GM23338 (cell line): ENCODE measurements at regions not wholly inside any gene's neighbourhood (a gene's known extent, or its start where the extent isn't known, plus 50 kb on each side); places are given as distances from the start of the nearest gene placed in this dataset.

ENCODE experiments used
- ATAC-seq: fragments of 200-7000 bp; cut with Tn5 transposase; 3 replicates; pipeline ENCODE4 v1.9.1; 2020
- DNase-seq: peaks from one replicate; pipeline ENCODE4 v3.0.0-alpha.2; 2015; ENCODE audit warnings: low spot score
- H2AFZ ChIP-seq: fragments of 200-600 bp; sonication (generic); 2 replicates; pipeline ENCODE4 v1.8.0; 2016; ENCODE audit warnings: antibody characterized with exemption, mild to moderate bottlenecking, moderate library complexity
- H3F3A ChIP-seq: fragments of 200-600 bp; sonication (generic); replicated peaks from 2 replicates; pipeline ENCODE4 v1.8.0; 2017; ENCODE audit warnings: antibody characterized with exemption, mixed run types, low read depth
- H3K27ac ChIP-seq: fragments of 200-600 bp; sonication (generic); 2 replicates; pipeline ENCODE4 v1.6.1; 2016; ENCODE audit warnings: low read depth
- H3K27me3 ChIP-seq: fragments of 200-600 bp; sonication (generic); 2 replicates; pipeline ENCODE4 v1.8.0; 2016; ENCODE audit warnings: mild to moderate bottlenecking, mixed run types, moderate library complexity; ENCODE audit not compliant: insufficient read depth
- H3K36me3 ChIP-seq: fragments of 200-600 bp; sonication (generic); 2 replicates; pipeline ENCODE4 v1.8.0; 2016; ENCODE audit warnings: mild to moderate bottlenecking; ENCODE audit not compliant: insufficient read depth
- H3K4me1 ChIP-seq: fragments of 200-600 bp; sonication (generic); 2 replicates; pipeline ENCODE4 v1.8.0; 2016; ENCODE audit warnings: mild to moderate bottlenecking, moderate library complexity; ENCODE audit not compliant: insufficient read depth
- H3K4me2 ChIP-seq: fragments of 200-600 bp; sonication (generic); 2 replicates; pipeline ENCODE4 v1.7.1; 2017; ENCODE audit warnings: mixed run types
- H3K4me3 ChIP-seq: fragments of 200-600 bp; sonication (generic); 2 replicates; pipeline ENCODE4 v1.6.1; 2016; ENCODE audit warnings: mixed run types
- H3K79me2 ChIP-seq: fragments of 200-600 bp; sonication (generic); replicated peaks from 2 replicates; pipeline ENCODE4 v1.8.0; 2017; ENCODE audit warnings: mild to moderate bottlenecking; ENCODE audit not compliant: insufficient read depth
- H3K9me2 ChIP-seq: fragments of 200-600 bp; sonication (generic); 2 replicates; pipeline ENCODE4 v1.8.0; 2017; ENCODE audit not compliant: insufficient read depth
- H4K20me1 ChIP-seq: fragments of 200-600 bp; sonication (generic); replicated peaks from 2 replicates; pipeline ENCODE4 v1.8.0; 2017; ENCODE audit warnings: mild to moderate bottlenecking; ENCODE audit not compliant: insufficient read depth
- H3K27ac Mint-ChIP-seq: 2 replicates; pipeline ENCODE4 v1.8.0; 2020; ENCODE audit warnings: inconsistent platforms, mild to moderate bottlenecking, moderate library complexity, mixed read lengths
- H3K27me3 Mint-ChIP-seq: 3 replicates; pipeline ENCODE4 v1.8.0; 2022; ENCODE audit warnings: low read depth, mild to moderate bottlenecking, moderate library complexity, mixed read lengths, inconsistent platforms; ENCODE audit not compliant: insufficient read depth, poor library complexity
- H3K36me3 Mint-ChIP-seq: 3 replicates; pipeline ENCODE4 v1.8.0; 2021; ENCODE audit warnings: low read depth, mild to moderate bottlenecking, inconsistent platforms, moderate library complexity, mixed read lengths
- H3K4me1 Mint-ChIP-seq: 3 replicates; pipeline ENCODE4 v1.8.0; 2020; ENCODE audit warnings: mild to moderate bottlenecking, inconsistent platforms, mixed read lengths
- H3K4me3 Mint-ChIP-seq: 3 replicates; pipeline ENCODE4 v1.8.0; 2021; ENCODE audit warnings: moderate library complexity, mild to moderate bottlenecking, inconsistent platforms, mixed read lengths
- H3K9me3 Mint-ChIP-seq: 3 replicates; pipeline ENCODE4 v1.8.0; 2020; ENCODE audit warnings: moderate library complexity, mild to moderate bottlenecking, inconsistent platforms, mixed read lengths
- CREB1 ChIP-seq: fragments of 250-450 bp; sonication (Bioruptor Pico); IDR thresholded peaks from 2 replicates; pipeline ENCODE4 v1.5.0; 2020; ENCODE audit warnings: low read depth, mild to moderate bottlenecking, moderate library complexity
- CTCF ChIP-seq, 2 experiments: fragments of 200-600 bp in 1 of 2; sonication (generic) in 1 of 2; conservative IDR thresholded peaks; 2 replicates each; pipeline versions ENCODE4 v1.5.1 to v1.6.1; 2016 to 2017; ENCODE audit warnings: antibody characterized with exemption in 2 of 2, low read depth in 2 of 2, mild to moderate bottlenecking in 2 of 2, moderate library complexity in 1 of 2
- ETS1 ChIP-seq: IDR thresholded peaks from 2 replicates; pipeline ENCODE4 v1.6.1; 2016; ENCODE audit warnings: antibody characterized with exemption
- EZH2 ChIP-seq: fragments of 200-600 bp; sonication (generic); IDR thresholded peaks from one replicate; pipeline ENCODE4 v1.8.0; 2017; ENCODE audit warnings: antibody characterized with exemption, mild to moderate bottlenecking, low read depth; ENCODE audit not compliant: unreplicated experiment
- EZH2phosphoT487 ChIP-seq: fragments of 200-600 bp; sonication (generic); IDR thresholded peaks from one replicate; pipeline ENCODE4 v1.8.1; 2018; ENCODE audit warnings: antibody characterized with exemption; ENCODE audit not compliant: unreplicated experiment
- JUNB ChIP-seq: IDR thresholded peaks from one replicate; pipeline ENCODE4 v1.6.1; 2016; ENCODE audit warnings: antibody characterized with exemption; ENCODE audit not compliant: unreplicated experiment
- NANOG ChIP-seq: IDR thresholded peaks from 2 replicates; pipeline ENCODE4 v1.6.1; 2016; ENCODE audit warnings: antibody characterized with exemption, borderline replicate concordance
- POLR2AphosphoS5 ChIP-seq: IDR thresholded peaks from 2 replicates; pipeline ENCODE4 v1.6.1; 2016; ENCODE audit warnings: antibody characterized with exemption, low read depth
- REST ChIP-seq: IDR thresholded peaks from one replicate; pipeline ENCODE4 v1.6.1; 2018; ENCODE audit warnings: antibody characterized with exemption; ENCODE audit not compliant: unreplicated experiment
- STAT1 ChIP-seq: IDR thresholded peaks from one replicate; pipeline ENCODE4 v1.6.1; 2016; ENCODE audit warnings: antibody characterized with exemption; ENCODE audit not compliant: unreplicated experiment
- ZNF114 ChIP-seq: fragments of 250-450 bp; sonication (Bioruptor Pico); IDR thresholded peaks from 2 replicates; pipeline ENCODE4 v1.5.0; 2020; ENCODE audit warnings: mild to moderate bottlenecking, moderate library complexity
- ZNF331 ChIP-seq: fragments of 250-450 bp; sonication (Bioruptor Pico); IDR thresholded peaks from 2 replicates; pipeline ENCODE4 v1.5.0; 2020; ENCODE audit warnings: low read depth, mild to moderate bottlenecking, moderate library complexity
- ZNF462 ChIP-seq: fragments of 250-450 bp; sonication (Bioruptor Pico); IDR thresholded peaks from 2 replicates; pipeline ENCODE4 v1.5.0; 2020; ENCODE audit warnings: mild to moderate bottlenecking, moderate library complexity

- TF ChIP-seq JUNB (no peak), CTCF (conservative IDR thresholded peaks at IDR 0.05; ENCODE audit: low read depth in 2 of 2) (no peak), EZH2 (no peak), ZNF462 (no peak), ZNF114 (CRISPR knock-in tag) (no peak), ETS1 (no peak), REST (no peak), NANOG (no peak), POLR2AphosphoS5 (no peak), STAT1 (no peak), EZH2phosphoT487 (no peak), CREB1 (CRISPR knock-in tag) (no peak), ZNF331 (CRISPR knock-in tag) (no peak)
- ATAC-seq (no peak), DNase-seq (no peak)
- Mint-ChIP-seq H3K9me3 (no peaks in the 10 kb centered on the region), H3K4me1 (peaks cover 10% of the 10 kb centered on the region; the same call in 2 of the 3 replicates), H3K27ac (no peak overlapping the region), H3K4me3 (no peak overlapping the region), H3K36me3 (no peaks in the 10 kb centered on the region), H3K27me3 (no peaks in the 10 kb centered on the region)
- H3K36me3 ChIP-seq: no peaks in the 10 kb centered on the region
- H3K9me2 ChIP-seq: no peaks in the 10 kb centered on the region
- no peak overlapping the region for H3K27ac ChIP-seq
- H3K4me3 ChIP-seq: no peak overlapping the region
- no peaks in the 10 kb centered on the region for H3K79me2 ChIP-seq
- H3F3A ChIP-seq: no peaks in the 10 kb centered on the region
- no peak overlapping the region for H3K4me2 ChIP-seq
- peaks cover 10% of the 10 kb centered on the region for H3K4me1 ChIP-seq
- no peaks in the 10 kb centered on the region for H3K27me3 ChIP-seq
- H2AFZ ChIP-seq: no peak overlapping the region
- H4K20me1 ChIP-seq: no peaks in the 10 kb centered on the region
Measured at GRCh38 chr12:25839470-25839869, 119.0 kb upstream of the RASSF8 start.
